OCI-LY1 (cell line): ENCODE measurements at regions not wholly inside any gene's neighbourhood (a gene's known extent, or its start where the extent isn't known, plus 50 kb on each side); places are given as distances from the start of the nearest gene placed in this dataset.

Experiments
- CTCF ChIP-seq: fragments of 200-600 bp; sonication (generic), shearing (Covaris generic); IDR thresholded peaks from 2 replicates; pipeline ENCODE4 v1.5.1; 2017; ENCODE audit warnings: mild to moderate bottlenecking, antibody characterized with exemption, low read length, moderate library complexity, mixed read lengths
- EZH2 ChIP-seq: fragments of 200-600 bp; sonication (generic), shearing (Covaris generic); IDR thresholded peaks from 2 replicates; pipeline ENCODE4 v1.8.0; 2017; ENCODE audit warnings: borderline replicate concordance, mixed run types, mild to moderate bottlenecking, antibody characterized with exemption, low read length, moderate library complexity, mixed read lengths

GRCh38 chr18:78584459-78585022 is 395.1 kb upstream of the SALL3 start:
- TF ChIP-seq CTCF, result no peak
- no peak for TF ChIP-seq EZH2
